A549 (cell line): ENCODE measurements at regions not wholly inside any gene's neighbourhood (a gene's known extent, or its start where the extent isn't known, plus 50 kb on each side); places are given as distances from the start of the nearest gene placed in this dataset.

ENCODE experiments used
- ATAC-seq, 2 experiments: fragments of 200-7000 bp in 1 of 2; fragments of >200 bp in 1 of 2; cut with Nextera tagmentation in 1 of 2; cut with Tn5 transposase in 1 of 2; 3 replicates each; pipeline versions ENCODE4 v1.8.0 to v1.9.1; 2018 to 2020; ENCODE audit warnings: mild to moderate bottlenecking in 1 of 2, moderate library complexity in 1 of 2
- CTCF ChIA-PET: fragments of 300-600 bp; sonication (Branson Sonifier 250); formaldehyde crosslinking; extraction: SDS; loops from one replicate; lab custom pipeline; 2021; ENCODE audit warnings: antibody characterized with exemption, inconsistent platforms; lab: Yijun Ruan, JAX
- POLR2A ChIA-PET: fragments of 350-600 bp; formaldehyde crosslinking; extraction: SDS; loops from one replicate; lab custom pipeline; 2021; ENCODE audit warnings: antibody characterized with exemption, inconsistent platforms; lab: Yijun Ruan, JAX
- DNase-seq, 2 experiments: peaks; one replicate each; pipeline versions ENCODE4 v3.0.0 to v3.0.0-alpha.2; 2011 to 2016; ENCODE audit warnings: low read depth in 1 of 2, low spot score in 1 of 2
- FAIRE-seq: peaks from 2 replicates; lab custom pipeline; 2011; peaks lifted over from hg19 to GRCh38; lab: Jason Lieb, UNC
- H3K27ac ChIP-seq, 2 experiments: fragments of >200 bp; sonication (Bioruptor Twin); formaldehyde crosslinking; 3 replicates each; pipeline ENCODE4 v1.5.1; 2016 to 2017
- H3K4me1 ChIP-seq: fragments of >200 bp; sonication (Bioruptor Twin); formaldehyde crosslinking; 3 replicates; pipeline ENCODE4 v1.6.1; 2016
- H3K4me2 ChIP-seq: fragments of >200 bp; sonication (Bioruptor Twin); formaldehyde crosslinking; 3 replicates; pipeline ENCODE4 v1.6.1; 2016
- H3K4me3 ChIP-seq: fragments of >200 bp; sonication (Bioruptor Twin); formaldehyde crosslinking; 3 replicates; pipeline ENCODE4 v1.5.1; 2016
- H3K9me3 ChIP-seq: fragments of >200 bp; sonication (Bioruptor Twin); formaldehyde crosslinking; 3 replicates; pipeline ENCODE4 v1.6.1; 2016
- BHLHE40 ChIP-seq: IDR thresholded peaks from 2 replicates; pipeline ENCODE4 v1.6.1; 2012; ENCODE audit warnings: low read depth, low read length, inconsistent platforms
- CHD4 ChIP-seq: fragments of 200-600 bp; sonication (generic); IDR thresholded peaks from 2 replicates; pipeline ENCODE4 v1.6.1; 2016; ENCODE audit warnings: antibody characterized with exemption, mild to moderate bottlenecking, borderline replicate concordance
- ELK1 ChIP-seq: fragments of 150-350 bp; IDR thresholded peaks from 2 replicates; pipeline ENCODE4 v1.6.1; 2014; ENCODE audit warnings: low read depth, mild to moderate bottlenecking, low read length
- EP300 ChIP-seq, 2 experiments: fragments of >200 bp; sonication (Bioruptor Twin); formaldehyde crosslinking; IDR thresholded peaks; 2 replicates in 1 of 2; 3 replicates in 1 of 2; pipeline ENCODE4 v1.6.1; 2016 to 2017
- FOSB ChIP-seq: fragments of 250-450 bp; sonication (Bioruptor Pico); IDR thresholded peaks from 2 replicates; pipeline ENCODE4 v1.5.0; 2020; ENCODE audit warnings: mild to moderate bottlenecking, moderate library complexity
- FOXS1 ChIP-seq: fragments of 250-450 bp; sonication (Bioruptor Pico); IDR thresholded peaks from 2 replicates; pipeline ENCODE4 v1.5.0; 2020; ENCODE audit warnings: mild to moderate bottlenecking, moderate library complexity
- GATA3 ChIP-seq: IDR thresholded peaks from 2 replicates; pipeline ENCODE4 v1.6.1; 2012; ENCODE audit warnings: borderline replicate concordance
- HEYL ChIP-seq: fragments of 250-450 bp; sonication (Bioruptor Pico); IDR thresholded peaks from 2 replicates; pipeline ENCODE4 v1.8.0; 2021; ENCODE audit warnings: mild to moderate bottlenecking, moderate library complexity
- JUN ChIP-seq, 2 experiments: fragments of >200 bp; sonication (Bioruptor Twin); formaldehyde crosslinking; IDR thresholded peaks; 2 replicates in 1 of 2; 3 replicates in 1 of 2; pipeline ENCODE4 v1.6.1; 2016 to 2017
- KDM1A ChIP-seq: fragments of 200-600 bp; sonication (generic); IDR thresholded peaks from 2 replicates; pipeline ENCODE4 v1.6.1; 2016; ENCODE audit warnings: low read depth, mild to moderate bottlenecking
- KDM5A ChIP-seq: fragments of 200-600 bp; sonication (generic); IDR thresholded peaks from 2 replicates; pipeline ENCODE4 v1.6.1; 2016; ENCODE audit warnings: antibody characterized with exemption, mild to moderate bottlenecking
- MAFK ChIP-seq: fragments of 450-650 bp; IDR thresholded peaks from 2 replicates; pipeline ENCODE4 v1.6.1; 2014; ENCODE audit not compliant: partially characterized antibody
- NPAS2 ChIP-seq: fragments of 250-450 bp; sonication (Bioruptor Pico); IDR thresholded peaks from 2 replicates; pipeline ENCODE4 v1.8.0; 2022; ENCODE audit warnings: mild to moderate bottlenecking, moderate library complexity, borderline replicate concordance
- PHF8 ChIP-seq: fragments of 200-600 bp; sonication (generic); IDR thresholded peaks from 2 replicates; pipeline ENCODE4 v1.6.1; 2016; ENCODE audit warnings: low read depth, mild to moderate bottlenecking, antibody characterized with exemption, moderate library complexity, borderline replicate concordance
- RAD21 ChIP-seq, 2 experiments: fragments of >200 bp in 1 of 2; sonication (Bioruptor Twin) in 1 of 2; formaldehyde crosslinking in 1 of 2; IDR thresholded peaks in 1 of 2; conservative IDR thresholded peaks in 1 of 2; 2 replicates in 1 of 2; 3 replicates in 1 of 2; pipeline ENCODE4 v1.6.1; 2012 to 2018; ENCODE audit warnings: inconsistent platforms in 1 of 2
- RFX5 ChIP-seq: fragments of 450-650 bp; IDR thresholded peaks from 2 replicates; pipeline ENCODE4 v1.7.1; 2014; ENCODE audit warnings: antibody characterized with exemption, mild to moderate bottlenecking, moderate library complexity
- TFCP2L1 ChIP-seq: fragments of 250-450 bp; sonication (Bioruptor Pico); IDR thresholded peaks from 2 replicates; pipeline ENCODE4 v1.5.0; 2021; ENCODE audit warnings: mild to moderate bottlenecking
- ZFP36 ChIP-seq: fragments of 450-650 bp; IDR thresholded peaks from 2 replicates; pipeline ENCODE4 v1.6.1; 2014; ENCODE audit warnings: borderline replicate concordance; ENCODE audit not compliant: partially characterized antibody
- WGBS: methylation state at CpG from one replicate; pipeline ENCODE4 v1.1.6; 2017; ENCODE audit errors: missing lambda C conversion rate; 5-methylcytosine and 5-hydroxymethylcytosine counted together
- TF ChIP-seq, protein P1 (sequence below): fragments of >200 bp; sonication (Bioruptor Twin); formaldehyde crosslinking; IDR thresholded peaks from 2 replicates; pipeline ENCODE4 v1.6.1; 2016
- TF ChIP-seq, protein P2 (sequence below): fragments of >200 bp; sonication (Bioruptor Twin); formaldehyde crosslinking; IDR thresholded peaks from 3 replicates; pipeline ENCODE4 v1.5.1; 2016
- TF ChIP-seq, protein P3 (sequence below): IDR thresholded peaks from 2 replicates; pipeline ENCODE4 v1.6.1; 2012; ENCODE audit warnings: low read depth, borderline replicate concordance
- TF ChIP-seq, protein P4 (sequence below): fragments of 250-450 bp; sonication (Bioruptor Pico); IDR thresholded peaks from 2 replicates; pipeline ENCODE4 v1.5.0; 2021; ENCODE audit warnings: mild to moderate bottlenecking, moderate library complexity, borderline replicate concordance
- TF ChIP-seq, protein P5 (sequence below): fragments of 250-450 bp; sonication (Bioruptor Pico); IDR thresholded peaks from 2 replicates; pipeline ENCODE4 v1.5.0; 2020; ENCODE audit warnings: low read depth, mild to moderate bottlenecking, moderate library complexity

GRCh38 chr2:200146501-200146900 lies 160.0 kb upstream of the SPATS2L start:
- Histone ChIP-seq H3K27ac (no peak overlapping the region), H3K4me2 (no peak overlapping the region), H3K4me1 (no peaks in the 10 kb centered on the region), H3K4me3 (no peak overlapping the region), H3K9me3 (peaks cover 15% of the 10 kb centered on the region)
- POLR2A ChIA-PET = no interaction called here
- WGBS = 49% methylated on average over 3 of the region's 3 CpGs
- CTCF ChIA-PET = no interaction called here
- FAIRE-seq (no peak), DNase-seq (no peak), ATAC-seq (no peak)
- TF ChIP-seq KDM5A (no peak), KDM1A (no peak), ZFP36 (no peak), HEYL (CRISPR knock-in tag) (no peak), RFX5 (no peak), ELK1 (no peak), TFCP2L1 (CRISPR knock-in tag) (no peak)
- TF ChIP-seq, protein P1, sequence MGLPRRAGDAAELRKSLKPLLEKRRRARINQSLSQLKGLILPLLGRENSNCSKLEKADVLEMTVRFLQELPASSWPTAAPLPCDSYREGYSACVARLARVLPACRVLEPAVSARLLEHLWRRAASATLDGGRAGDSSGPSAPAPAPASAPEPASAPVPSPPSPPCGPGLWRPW = no peak
- TF ChIP-seq, protein P2, sequence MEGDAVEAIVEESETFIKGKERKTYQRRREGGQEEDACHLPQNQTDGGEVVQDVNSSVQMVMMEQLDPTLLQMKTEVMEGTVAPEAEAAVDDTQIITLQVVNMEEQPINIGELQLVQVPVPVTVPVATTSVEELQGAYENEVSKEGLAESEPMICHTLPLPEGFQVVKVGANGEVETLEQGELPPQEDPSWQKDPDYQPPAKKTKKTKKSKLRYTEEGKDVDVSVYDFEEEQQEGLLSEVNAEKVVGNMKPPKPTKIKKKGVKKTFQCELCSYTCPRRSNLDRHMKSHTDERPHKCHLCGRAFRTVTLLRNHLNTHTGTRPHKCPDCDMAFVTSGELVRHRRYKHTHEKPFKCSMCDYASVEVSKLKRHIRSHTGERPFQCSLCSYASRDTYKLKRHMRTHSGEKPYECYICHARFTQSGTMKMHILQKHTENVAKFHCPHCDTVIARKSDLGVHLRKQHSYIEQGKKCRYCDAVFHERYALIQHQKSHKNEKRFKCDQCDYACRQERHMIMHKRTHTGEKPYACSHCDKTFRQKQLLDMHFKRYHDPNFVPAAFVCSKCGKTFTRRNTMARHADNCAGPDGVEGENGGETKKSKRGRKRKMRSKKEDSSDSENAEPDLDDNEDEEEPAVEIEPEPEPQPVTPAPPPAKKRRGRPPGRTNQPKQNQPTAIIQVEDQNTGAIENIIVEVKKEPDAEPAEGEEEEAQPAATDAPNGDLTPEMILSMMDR = no peak
- TF ChIP-seq, protein P3, sequence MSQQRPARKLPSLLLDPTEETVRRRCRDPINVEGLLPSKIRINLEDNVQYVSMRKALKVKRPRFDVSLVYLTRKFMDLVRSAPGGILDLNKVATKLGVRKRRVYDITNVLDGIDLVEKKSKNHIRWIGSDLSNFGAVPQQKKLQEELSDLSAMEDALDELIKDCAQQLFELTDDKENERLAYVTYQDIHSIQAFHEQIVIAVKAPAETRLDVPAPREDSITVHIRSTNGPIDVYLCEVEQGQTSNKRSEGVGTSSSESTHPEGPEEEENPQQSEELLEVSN = no peak
- TF ChIP-seq, protein P4, sequence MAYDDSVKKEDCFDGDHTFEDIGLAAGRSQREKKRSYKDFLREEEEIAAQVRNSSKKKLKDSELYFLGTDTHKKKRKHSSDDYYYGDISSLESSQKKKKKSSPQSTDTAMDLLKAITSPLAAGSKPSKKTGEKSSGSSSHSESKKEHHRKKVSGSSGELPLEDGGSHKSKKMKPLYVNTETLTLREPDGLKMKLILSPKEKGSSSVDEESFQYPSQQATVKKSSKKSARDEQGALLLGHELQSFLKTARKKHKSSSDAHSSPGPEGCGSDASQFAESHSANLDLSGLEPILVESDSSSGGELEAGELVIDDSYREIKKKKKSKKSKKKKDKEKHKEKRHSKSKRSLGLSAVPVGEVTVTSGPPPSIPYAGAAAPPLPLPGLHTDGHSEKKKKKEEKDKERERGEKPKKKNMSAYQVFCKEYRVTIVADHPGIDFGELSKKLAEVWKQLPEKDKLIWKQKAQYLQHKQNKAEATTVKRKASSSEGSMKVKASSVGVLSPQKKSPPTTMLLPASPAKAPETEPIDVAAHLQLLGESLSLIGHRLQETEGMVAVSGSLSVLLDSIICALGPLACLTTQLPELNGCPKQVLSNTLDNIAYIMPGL = no peak

DNA sequence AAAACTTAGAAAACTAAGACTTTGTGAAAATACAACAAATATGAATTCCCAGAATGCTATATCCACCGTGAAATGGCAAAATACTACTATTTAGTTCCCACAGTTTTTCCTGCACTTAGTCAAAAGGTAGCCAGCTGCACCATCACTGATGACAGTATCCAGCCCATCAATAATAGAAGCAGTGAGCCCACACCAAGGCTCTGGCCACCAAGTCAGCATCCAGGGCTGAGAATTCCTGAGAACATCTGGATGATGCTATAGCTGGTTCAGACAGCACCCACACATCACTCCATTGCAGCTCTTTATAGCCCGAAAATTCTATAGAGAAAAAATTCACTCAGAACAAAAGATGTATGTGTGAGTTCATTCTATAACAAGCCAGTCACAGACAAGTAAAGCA lies 159.1 kb upstream of the SPATS2L start:
- FAIRE-seq (no peak), DNase-seq (no peak)
- Histone ChIP-seq H3K4me1 (no peaks in the 10 kb centered on the region), H3K27ac (no peak overlapping the region), H3K9me3 (peaks cover 17% of the 10 kb centered on the region), H3K4me3 (no peak overlapping the region)
- POLR2A ChIA-PET = no interaction called here
- 68% methylated on average over 2 of the region's 2 CpGs for WGBS
- CTCF ChIA-PET = no interaction called here
- TF ChIP-seq EP300 (IDR thresholded peaks at IDR 0.05) = no peak
- TF ChIP-seq, protein P4 = no peak
- TF ChIP-seq ELK1 = no peak
- TF ChIP-seq PHF8 = no peak
- TF ChIP-seq MAFK = no peak
- TF ChIP-seq JUN (IDR thresholded peaks at IDR 0.05) = no peak
- TF ChIP-seq GATA3 = no peak
- no peak for TF ChIP-seq FOSB (CRISPR knock-in tag)
- TF ChIP-seq NPAS2 (CRISPR knock-in tag) = no peak
- TF ChIP-seq BHLHE40 = no peak
- TF ChIP-seq, protein P5, sequence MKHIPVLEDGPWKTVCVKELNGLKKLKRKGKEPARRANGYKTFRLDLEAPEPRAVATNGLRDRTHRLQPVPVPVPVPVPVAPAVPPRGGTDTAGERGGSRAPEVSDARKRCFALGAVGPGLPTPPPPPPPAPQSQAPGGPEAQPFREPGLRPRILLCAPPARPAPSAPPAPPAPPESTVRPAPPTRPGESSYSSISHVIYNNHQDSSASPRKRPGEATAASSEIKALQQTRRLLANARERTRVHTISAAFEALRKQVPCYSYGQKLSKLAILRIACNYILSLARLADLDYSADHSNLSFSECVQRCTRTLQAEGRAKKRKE (CRISPR knock-in tag) = no peak
- TF ChIP-seq CHD4 = no peak
- TF ChIP-seq FOXS1 = no peak
- TF ChIP-seq KDM1A = no peak
- no peak for TF ChIP-seq RAD21 (conservative IDR thresholded peaks at IDR 0.05 in 1 of 2, IDR thresholded peaks at IDR 0.05 in 1 of 2)
- TF ChIP-seq, all 56 proteins: peak for 0
- ATAC-seq = no peak
- H3K4me2 ChIP-seq = no peak overlapping the region
